SHP77 (cell line): ENCODE measurements at regions not wholly inside any gene's neighbourhood (a gene's known extent, or its start where the extent isn't known, plus 50 kb on each side); places are given as distances from the start of the nearest gene placed in this dataset.

ENCODE experiments used
- DNase-seq, 2 experiments: peaks; one replicate each; lab custom pipeline; 2025; lab: John Stamatoyannopoulos, UW

DNA sequence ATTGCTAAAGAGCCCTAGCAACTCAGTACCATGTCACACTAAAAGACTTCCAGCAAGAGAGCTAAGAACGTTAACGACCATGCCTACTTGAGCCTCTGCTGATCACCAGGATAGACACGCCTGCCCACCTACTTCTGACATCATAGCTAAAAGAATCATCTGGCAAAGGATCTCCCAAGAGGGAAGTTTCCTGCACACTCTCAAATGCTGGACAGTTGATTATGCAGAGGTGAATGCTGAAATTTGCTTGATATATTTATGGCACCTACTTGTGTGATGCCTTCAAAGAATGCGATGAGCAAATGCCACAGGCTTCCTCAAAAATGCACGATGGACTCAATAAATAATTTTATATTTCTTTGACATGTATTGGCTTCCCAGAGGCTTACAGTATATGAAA lies 113.6 kb downstream of the GALC start:
- DNase-seq = no peak

DNA sequence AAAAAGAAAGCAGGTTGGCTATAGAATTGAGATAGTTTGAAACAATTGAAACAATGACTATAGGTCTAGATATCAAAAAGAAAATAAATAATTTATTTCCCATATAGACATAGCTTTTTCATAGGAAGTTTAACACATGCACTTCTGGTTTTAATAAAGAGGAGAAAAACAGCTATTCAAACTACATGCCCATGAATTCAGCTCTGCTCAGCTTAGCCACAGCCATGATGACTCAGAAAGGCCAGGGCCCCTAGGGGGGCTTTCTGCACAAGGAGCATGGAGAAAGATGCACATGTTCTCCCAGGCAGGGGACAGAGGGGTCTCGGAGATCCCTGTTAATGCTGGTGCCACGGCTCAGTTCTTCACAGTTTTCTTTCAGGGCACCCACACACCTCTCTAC lies 114.0 kb downstream of the GALC start:
- DNase-seq = no peak

DNA sequence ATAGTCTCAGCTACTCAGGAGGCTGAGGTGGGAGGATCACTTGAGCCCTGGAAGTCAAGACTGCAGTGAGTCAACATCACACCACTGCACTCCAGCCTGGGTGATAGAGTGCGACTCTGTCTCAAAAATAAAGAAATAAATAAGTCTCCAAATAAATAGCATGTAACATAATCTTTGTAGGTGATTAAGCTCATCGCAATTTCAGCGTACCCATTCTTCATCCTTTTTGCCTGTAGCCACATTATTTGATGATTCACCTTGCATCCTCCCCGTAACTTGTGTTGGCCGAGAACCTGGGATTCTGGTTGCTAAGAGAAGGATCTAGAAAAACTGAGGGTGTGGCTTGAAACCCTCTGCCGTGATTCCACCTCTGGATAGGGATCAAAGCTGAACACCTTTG lies 115.1 kb downstream of the GALC start:
- DNase-seq = no peak

DNA sequence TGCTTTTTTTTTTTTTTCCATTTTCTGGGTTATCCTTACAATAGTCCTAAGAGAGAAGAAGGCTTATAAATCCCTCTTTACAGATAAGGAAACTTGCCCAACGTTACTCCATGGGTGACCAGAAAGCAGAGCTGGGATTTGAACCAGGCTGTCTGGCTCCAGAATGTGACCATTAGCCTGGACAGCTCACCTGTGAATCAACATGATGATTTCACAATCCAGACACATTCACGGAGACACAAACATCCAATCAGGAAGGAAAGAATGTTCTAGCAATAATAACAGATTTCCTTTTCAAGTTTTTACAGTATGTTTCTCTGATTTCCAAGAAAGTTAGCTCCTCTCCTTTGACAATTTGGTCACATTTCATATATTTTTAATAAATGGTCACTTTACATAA lies 118.3 kb downstream of the GALC start:
- no peak for DNase-seq

DNA sequence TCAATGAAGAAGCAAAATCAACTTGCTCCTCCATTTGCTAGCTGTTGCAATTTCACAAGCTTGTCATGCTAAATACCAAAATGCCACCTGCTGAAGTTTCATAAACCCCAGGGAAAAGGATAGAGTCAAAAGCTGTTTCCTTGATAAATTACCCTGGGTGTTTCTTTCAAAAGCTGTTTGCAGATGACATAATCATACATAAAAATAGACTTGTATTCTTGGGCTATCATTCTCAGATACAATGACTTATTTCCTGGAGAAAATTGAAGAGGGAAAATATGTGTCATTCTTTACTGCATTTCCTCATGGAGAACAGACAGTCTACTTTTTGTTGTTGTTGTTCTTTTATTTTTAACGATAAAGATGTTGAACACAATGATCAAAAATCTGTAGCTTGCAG lies 119.2 kb downstream of the GALC start:
- no peak for DNase-seq

DNA sequence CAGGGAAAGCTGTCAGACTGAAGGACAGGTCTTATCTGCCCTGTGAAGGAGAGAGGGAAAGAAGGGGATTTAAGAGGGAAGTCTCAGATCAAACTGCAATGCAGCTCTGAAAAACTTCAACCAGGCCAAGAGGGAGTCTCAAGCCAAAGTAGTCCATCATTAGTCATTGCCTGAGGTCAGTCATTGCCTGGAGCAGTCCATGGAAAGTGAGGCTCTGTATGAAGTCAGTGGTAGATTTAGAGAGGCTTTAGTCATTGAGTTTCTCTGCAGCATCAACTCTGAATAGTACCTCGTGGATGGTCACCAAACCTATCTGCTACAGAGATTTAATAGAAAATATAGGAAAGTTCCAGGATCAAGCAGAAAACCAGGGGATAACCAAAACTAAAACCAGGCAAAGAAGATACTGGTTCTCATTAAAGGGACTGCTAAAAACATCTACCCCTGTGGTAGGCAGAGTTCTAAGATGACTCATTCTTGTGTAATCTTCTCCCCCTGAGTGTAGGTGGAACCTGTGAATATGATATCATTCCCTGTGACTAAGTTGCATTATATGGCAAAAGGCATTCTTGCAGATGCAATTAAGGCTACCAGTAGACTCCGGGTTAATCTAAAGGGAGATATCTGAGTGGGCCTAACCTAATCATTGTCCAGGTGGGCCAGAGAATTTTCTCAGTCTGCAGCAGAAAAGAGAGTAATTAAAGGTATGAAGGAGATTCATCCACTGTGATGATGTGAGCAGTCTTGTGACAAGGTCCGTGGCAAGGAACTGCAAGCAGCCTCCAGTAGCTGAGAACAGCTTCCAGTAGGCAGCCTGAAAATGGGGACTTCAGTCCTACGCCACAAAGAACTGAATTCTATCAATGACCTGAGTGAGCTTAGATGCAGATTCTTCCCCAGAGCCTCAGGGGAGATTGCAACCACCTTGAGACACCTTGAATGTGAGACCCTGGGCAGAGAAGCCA lies 123.1 kb downstream of the GALC start:
- DNase-seq = no peak

DNA sequence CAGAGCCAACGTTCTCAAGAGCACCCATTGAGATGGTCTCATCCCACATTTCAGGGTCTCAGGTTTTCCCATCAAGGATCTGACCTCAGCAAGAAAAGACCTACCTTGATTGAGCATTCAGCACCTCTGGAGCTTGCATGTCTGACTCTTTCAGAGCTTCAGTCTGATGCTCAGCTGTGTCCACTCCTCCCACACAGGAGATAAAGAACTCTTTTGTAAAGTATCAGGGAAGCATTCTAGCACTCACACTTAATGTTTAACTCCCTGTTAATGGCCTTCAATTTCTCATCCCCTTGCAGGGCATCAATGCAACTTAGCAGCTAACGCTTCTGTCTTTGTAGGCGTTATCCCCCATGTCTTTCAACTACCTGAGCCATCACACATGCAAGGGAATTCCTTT lies 124.1 kb downstream of the GALC start:
- no peak for DNase-seq

DNA sequence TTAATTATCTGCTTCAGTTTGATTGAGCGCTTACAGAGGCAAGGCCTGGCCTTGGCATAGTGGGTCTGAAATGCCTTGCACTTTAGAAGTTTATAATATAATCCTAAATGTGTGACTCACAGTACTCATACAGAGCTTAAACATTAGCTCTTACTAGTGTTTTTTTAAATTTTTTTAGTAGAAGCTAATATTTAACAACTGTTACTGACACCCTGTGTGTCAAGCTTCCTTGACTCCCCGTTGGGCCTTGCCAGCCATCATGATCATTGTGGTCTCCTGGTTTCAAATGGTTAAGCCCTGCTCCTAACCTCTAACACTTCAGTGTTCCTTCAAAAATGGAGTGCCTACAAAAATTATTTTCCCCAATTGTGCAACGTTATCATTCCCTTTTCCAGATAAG lies 126.9 kb downstream of the GALC start:
- DNase-seq = no peak

DNA sequence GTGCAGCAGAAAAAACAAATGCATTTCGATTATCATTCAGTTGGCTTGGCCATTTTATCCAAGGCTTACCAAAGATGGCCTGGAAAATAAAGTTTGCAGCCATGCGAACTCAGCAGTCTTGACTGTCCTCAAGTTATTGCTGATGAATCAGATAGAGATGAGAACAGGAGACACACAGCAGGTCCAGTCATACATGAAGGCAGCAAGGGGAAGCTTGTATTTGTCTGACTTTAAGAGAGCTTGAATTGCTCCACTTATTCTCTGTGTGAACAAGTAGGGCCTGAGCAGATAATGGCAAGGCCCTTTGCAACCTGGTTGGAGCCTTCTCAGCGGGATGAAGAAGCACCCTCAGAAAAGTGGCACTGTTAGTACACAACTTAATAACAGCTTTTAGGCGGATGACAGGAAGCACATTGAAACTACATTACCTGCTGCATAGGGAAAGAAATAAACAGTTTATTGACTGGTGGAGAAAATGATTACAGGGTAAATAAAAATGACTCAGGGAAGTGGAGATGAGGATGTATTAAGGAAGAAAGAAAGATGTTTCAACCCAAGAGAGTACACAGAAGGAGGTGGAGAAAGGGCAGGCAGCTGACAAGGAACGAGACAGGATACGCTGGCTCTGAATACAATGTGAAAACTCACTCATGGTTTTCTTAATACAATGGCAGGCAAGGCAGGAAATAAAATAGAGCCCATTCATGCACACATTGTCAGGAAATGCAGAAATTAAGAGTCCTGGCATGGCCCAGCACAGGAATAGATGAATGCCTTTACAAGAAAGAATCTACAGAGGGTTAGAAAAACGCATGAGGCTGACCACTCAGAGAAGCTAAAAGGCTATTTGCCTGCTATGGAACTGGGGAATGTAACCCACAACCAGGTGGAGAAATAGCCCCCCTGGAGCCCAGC lies 128.4 kb downstream of the GALC start:
- no peak for DNase-seq

DNA sequence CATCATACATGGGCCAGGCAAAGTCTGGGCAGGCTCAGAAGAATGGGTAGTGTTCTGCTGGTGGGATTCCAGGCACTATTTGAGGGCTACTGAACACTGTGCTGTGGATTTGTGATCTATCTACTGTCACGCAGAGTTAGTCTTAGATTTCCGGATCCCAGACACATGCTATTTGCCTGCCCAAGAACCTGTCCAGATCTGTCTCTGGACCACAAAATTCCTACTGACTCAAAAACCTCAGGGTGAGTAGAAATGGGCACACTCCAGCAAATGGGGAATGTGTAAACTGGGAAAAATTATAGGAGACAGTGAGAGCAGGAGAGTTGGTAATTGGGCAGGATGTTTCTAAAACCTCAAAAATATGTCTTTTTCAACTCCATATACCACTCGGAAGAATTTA lies 129.9 kb downstream of the GALC start:
- no peak for DNase-seq

DNA sequence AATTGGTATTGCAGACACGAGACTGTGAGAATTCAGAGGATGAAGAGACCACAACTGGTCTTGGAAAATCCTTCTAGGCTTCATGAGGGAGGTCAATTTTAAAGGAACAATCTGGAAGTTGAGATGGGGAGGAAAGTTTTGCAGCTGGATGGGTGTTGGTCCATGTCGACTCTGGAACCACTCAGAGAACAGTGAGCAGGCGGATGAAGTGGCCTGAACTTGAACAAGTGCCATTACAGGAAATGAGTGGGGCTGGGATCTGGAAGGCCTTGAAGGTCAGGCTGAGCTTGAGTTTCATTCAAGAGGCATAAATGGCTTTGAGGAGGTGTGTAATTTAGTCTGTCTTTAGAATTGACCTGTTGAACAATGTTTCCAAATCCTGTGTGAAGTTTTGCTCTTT lies 140.9 kb downstream of the GALC start:
- no peak for DNase-seq

DNA sequence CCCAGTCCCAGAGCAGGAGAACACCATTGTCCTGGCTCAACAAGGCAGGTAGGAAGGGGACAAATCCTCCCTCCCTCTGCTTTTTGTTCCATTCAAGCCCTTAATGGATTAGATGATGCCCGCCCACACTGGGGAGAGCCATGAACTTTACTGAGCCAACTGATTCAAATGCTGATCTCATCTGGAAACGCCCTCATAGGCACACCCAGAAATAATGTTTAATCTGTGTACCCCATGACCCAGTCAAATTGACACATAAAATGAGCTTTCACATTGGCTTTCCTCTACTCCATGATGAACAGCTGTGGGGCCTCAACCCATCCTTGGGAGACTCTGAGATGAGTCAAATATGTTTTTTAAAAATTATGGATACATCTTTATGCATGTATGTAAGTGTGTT lies 141.8 kb downstream of the GALC start:
- DNase-seq = no peak

DNA sequence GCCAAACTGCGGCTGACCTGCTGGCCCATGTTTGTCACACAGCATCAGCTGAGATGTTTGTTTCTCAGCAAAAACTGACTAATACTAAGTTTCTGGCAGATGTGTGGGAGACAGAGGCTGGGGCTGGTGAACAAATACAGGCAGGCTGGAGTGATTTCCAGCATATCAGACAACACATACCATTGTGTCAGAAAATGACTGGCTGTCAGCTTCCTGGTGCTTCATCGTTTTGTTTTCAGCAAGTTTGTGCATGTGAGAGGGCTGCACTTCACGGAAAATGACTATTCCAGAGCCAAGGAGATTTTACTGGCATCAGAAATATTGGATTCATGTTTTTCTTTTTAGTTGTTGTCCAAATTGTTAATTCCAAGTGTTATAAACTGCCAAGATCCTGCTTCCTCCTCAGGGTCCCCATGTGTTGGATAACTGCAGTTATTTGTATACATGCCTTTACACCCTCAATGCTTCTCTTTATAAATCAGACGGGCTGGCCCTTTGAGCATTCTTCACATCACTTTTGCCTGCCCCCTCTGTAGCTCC lies 145.7 kb downstream of the GALC start:
- DNase-seq = no peak

DNA sequence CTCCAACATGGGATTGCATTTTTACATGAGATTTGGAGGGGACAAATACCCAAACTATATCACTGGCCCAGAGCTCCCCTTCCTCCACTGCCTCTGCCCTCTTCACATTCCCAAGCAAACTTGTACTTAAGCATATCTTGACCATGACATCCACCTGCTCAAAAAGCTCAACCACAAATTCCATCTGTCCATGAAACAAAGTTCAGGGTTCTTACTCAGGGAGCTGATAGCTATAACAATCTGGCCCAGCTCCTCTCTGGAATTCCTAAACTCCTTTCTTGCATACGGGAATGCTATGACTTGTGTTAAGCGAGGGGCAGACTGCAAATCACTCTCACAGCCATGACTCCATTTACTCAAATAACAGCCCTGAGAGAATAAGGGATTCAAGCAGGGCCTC lies 152.1 kb downstream of the GALC start:
- DNase-seq = no peak

DNA sequence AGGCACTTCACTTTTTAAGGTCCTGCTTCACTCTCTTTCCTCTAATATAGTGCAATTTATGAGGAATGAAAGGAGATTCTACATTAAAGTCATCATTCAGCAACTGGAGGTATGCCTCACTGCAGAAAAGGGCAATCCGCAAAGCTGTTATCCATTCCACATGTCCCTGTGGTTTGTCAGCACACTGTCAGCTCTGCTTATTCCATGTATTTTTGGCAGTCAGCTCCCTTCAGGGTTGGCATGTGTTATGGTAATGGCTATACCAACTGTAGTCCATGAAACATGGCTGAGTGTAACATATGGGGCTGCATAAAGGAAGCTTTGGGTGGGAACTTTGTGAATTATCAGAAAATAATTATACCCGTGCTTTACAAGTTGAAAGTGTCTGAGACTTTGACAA lies 154.1 kb downstream of the GALC start:
- no peak for DNase-seq

DNA sequence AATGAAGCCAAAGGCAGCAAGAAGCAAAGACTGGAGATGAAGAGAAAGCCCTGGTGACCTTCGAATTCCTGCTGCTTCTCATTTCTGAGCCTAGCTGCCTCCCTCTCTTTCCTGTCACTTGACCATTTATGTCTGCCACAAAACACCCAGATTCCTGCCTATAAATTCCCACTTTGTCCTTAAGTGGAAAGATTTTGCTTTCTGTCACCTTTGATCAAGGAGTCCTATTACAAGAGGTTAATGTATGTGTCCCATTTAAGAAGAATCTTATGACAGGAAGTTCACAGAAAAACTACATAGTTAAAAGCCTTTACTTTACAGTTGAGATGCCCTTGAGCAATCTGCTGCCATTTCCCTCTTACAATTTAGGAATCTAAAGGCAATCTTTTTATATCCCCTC lies 155.7 kb downstream of the GALC start:
- no peak for DNase-seq

DNA sequence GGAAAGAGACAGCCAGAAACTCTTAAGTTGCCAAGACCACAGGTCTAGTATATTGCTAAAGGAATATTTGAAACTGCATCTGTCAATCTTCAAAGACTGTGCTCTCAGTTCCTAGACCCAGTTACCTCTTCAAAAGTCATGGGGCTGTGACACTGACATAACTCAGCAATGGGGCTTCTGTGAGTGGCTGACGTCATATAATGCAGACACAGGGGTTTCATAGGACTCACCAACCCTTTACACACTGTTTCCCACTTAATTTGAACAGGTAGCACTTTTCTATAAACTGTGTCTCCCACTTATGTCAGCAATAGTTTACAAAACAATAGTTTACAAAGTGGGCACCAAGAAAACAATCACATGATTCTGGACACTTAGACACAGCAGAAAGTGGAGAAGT lies 158.4 kb downstream of the GALC start:
- DNase-seq = no peak

DNA sequence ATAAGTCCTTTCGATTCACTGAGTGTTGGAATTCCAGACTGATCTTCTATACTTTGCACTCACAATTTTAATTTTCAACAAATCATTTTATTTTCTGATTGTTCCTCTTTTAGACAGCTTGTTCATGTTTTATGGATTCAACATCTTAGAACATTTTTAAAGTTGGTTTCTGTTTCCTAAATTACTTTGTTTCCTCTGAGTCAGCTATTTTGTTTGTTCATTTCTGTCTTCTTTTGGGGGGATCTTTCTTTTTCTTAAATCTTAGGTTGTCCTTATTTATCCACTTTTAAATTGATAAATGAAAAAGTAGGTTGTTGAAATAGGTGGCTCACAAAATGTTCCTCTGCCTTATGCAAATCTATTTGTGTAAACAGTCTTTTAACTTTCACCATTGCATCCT lies 160.0 kb downstream of the GALC start:
- no peak for DNase-seq

DNA sequence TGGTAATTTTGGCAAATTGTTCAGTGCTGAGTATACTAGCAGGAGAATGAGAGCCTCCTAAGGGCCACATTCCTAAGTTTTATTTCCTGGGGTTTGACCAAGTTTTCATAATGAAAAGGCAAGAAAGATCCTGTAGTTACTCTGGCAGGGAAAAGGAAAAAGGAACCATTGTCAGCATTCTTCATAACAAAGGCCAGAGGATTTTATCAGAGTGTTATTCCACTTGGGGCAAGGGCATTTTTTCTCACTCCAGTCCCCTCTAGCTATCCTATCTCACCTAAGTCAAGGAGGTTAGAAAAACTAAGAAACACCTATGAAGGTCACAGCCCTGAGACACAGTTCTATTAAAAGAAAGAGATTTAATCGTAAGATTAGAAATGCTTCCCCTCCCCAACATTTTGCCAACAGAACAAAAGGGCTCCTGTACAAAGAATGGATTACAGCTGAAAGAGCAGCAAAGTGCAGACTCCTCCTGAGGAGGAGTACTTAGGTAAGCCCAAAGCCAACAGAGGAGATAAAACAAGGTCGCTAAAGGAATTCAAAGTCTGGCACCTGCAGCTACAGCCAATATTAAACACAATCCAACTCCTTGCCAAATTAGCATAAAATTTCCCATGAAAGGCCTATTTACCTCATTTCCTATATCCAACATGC lies 162.4 kb downstream of the GALC start:
- no peak for DNase-seq

DNA sequence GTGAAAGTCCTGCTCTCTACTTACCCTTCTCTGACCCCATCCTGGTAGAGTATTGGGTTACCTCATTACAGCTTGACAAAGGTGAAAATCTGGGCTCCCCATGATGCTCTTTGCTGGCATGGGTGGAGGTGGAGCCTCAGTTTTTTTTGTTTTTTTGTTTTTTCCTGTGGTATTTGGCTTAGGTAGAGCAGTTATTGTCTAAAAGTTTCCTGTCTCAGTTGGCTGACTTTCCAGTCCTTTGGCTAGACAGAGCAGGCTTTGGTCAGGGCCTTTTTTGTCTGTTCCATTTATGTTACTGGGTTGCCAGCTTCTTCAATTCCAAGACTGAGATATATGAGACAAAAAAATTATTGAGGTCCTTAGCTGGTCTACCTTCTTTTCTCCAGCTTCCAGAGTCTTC lies 163.4 kb downstream of the GALC start:
- no peak for DNase-seq

DNA sequence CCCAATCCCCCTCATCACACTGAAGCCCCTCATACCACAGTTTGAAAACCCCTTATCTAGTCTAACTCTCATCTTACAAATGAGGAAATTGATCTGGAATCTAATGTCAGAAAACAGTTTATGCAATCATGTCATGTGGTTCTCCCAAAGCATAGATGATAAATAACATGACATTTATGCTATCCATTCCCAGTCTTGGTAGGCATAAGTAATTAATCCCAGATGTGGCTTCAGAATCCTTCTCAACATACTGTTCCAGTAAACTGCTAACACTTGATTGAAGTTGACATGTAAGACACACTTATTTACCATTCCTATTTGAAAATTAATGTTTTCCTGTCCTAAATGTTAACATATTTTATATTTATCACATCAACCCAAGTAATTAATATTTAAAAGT lies 168.7 kb downstream of the GALC start:
- no peak for DNase-seq

DNA sequence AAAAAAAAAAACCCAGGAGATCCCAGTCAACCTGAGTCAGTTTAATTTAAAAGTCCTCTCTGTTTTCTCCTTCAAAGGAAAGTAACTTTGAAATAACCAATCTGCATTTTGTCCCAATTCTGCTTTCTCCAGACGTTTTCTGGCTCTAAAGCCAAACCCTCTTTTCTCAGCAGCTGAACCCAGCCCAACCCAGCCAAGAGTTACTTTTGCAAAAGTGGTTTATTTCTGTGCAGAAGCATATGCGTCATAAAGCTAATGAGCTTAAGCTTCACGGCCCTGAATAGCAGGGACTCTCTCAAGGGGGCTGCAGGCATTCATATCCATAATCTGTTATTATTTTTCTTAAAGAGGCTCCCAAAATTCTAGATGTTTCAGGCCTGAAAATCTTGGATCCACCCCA lies 176.6 kb downstream of the GALC start:
- no peak for DNase-seq
